WTC11 (cell line): ENCODE measurements at regions not wholly inside any gene's neighbourhood (a gene's known extent, or its start where the extent isn't known, plus 50 kb on each side); places are given as distances from the start of the nearest gene placed in this dataset.

ENCODE experiments used
- ATF3 ChIP-seq: sonication (generic); formaldehyde crosslinking; conservative IDR thresholded peaks from 2 replicates; pipeline ENCODE4 v1.8.1; 2022; ENCODE audit warnings: mild to moderate bottlenecking, missing genetic modification reagents
- CTCF ChIP-seq: fragments of 200-600 bp; IDR thresholded peaks from 2 replicates; pipeline ENCODE4 v1.8.0; 2022; ENCODE audit warnings: antibody characterized with exemption
- FOXP4 ChIP-seq: sonication (generic); formaldehyde crosslinking; IDR thresholded peaks from 2 replicates; pipeline ENCODE4 v1.8.0; 2022; ENCODE audit warnings: mild to moderate bottlenecking, missing genetic modification reagents
- HMGXB4 ChIP-seq: sonication (generic); formaldehyde crosslinking; IDR thresholded peaks from 2 replicates; pipeline ENCODE4 v1.8.1; 2023; ENCODE audit warnings: mild to moderate bottlenecking, moderate library complexity, missing genetic modification reagents
- JUN ChIP-seq: sonication (generic); formaldehyde crosslinking; IDR thresholded peaks from 2 replicates; pipeline ENCODE4 v1.8.0; 2023; ENCODE audit warnings: mild to moderate bottlenecking, missing genetic modification reagents
- PRDM15 ChIP-seq: sonication (generic); formaldehyde crosslinking; IDR thresholded peaks from 2 replicates; pipeline ENCODE4 v1.8.0; 2022; ENCODE audit warnings: missing genetic modification reagents
- RELA ChIP-seq: sonication (generic); formaldehyde crosslinking; IDR thresholded peaks from 2 replicates; pipeline ENCODE4 v1.8.1; 2022; ENCODE audit warnings: missing genetic modification reagents, mild to moderate bottlenecking, borderline replicate concordance
- SP1 ChIP-seq: sonication (generic); formaldehyde crosslinking; conservative IDR thresholded peaks from 2 replicates; pipeline ENCODE4 v1.8.1; 2022; ENCODE audit warnings: missing genetic modification reagents
- TCF7 ChIP-seq: sonication (generic); formaldehyde crosslinking; IDR thresholded peaks from 2 replicates; pipeline ENCODE4 v1.8.0; 2022; ENCODE audit warnings: mild to moderate bottlenecking, low read depth, missing genetic modification reagents, moderate library complexity
- ZBTB43 ChIP-seq: sonication (generic); formaldehyde crosslinking; IDR thresholded peaks from 2 replicates; pipeline ENCODE4 v1.8.1; 2023; ENCODE audit warnings: mild to moderate bottlenecking, missing genetic modification reagents
- ZNF121 ChIP-seq: sonication (generic); formaldehyde crosslinking; IDR thresholded peaks from 2 replicates; pipeline ENCODE4 v1.8.0; 2023; ENCODE audit warnings: missing genetic modification reagents

GRCh38 chr2:201970786-201971108 is 62.9 kb upstream of the FZD7 start:
- no peak for TF ChIP-seq CTCF
- TF ChIP-seq HMGXB4 (CRISPR knock-in tag): no peak
- TF ChIP-seq RELA: no peak
- no peak for TF ChIP-seq SP1 (CRISPR knock-in tag)
- TF ChIP-seq ATF3 (CRISPR knock-in tag): no peak
- no peak for TF ChIP-seq JUN
- TF ChIP-seq ZBTB43 (CRISPR knock-in tag): no peak
- no peak for TF ChIP-seq ZNF121
- TF ChIP-seq FOXP4 (CRISPR knock-in tag): no peak
- TF ChIP-seq PRDM15: no peak
- no peak for TF ChIP-seq TCF7
